Endothelial cell of umbilical vein (primary cell): ENCODE measurements at regions not wholly inside any gene's neighbourhood (a gene's known extent, or its start where the extent isn't known, plus 50 kb on each side); places are given as distances from the start of the nearest gene placed in this dataset.

Experiments used
- BruUV-seq: library from RNA; stranded (reverse); fragments of 400-500 nt; replicated peaks from 2 replicates; lab custom pipeline; 2021; lab: Mats Ljungman, UMichigan
- CTCF ChIA-PET: fragments of 300-600, 350-600 bp; sonication (Branson Sonifier 250); formaldehyde crosslinking; loops from one replicate; lab custom pipeline; 2021; ENCODE audit warnings: antibody characterized with exemption, inconsistent platforms; lab: Charles Lee
- POLR2A ChIA-PET: fragments of 300-600, 350-600 bp; sonication (Branson Sonifier 250); formaldehyde crosslinking; loops from one replicate; lab custom pipeline; 2021; ENCODE audit warnings: antibody characterized with exemption, inconsistent platforms; lab: Charles Lee
- DNase-seq: peaks from one replicate; pipeline ENCODE4 v3.0.0-alpha.2; 2011; ENCODE audit warnings: low read depth, low spot score
- FAIRE-seq: peaks from 2 replicates; lab custom pipeline; 2011; peaks lifted over from hg19 to GRCh38; lab: Jason Lieb, UNC
- H2AFZ ChIP-seq: 2 replicates; pipeline ENCODE4 v1.6.0; 2012; ENCODE audit warnings: low read depth, low read length, control low read depth, inconsistent platforms
- H3K27ac ChIP-seq: 2 replicates; pipeline ENCODE4 v1.5.1; 2011; ENCODE audit warnings: low read depth, mild to moderate bottlenecking, control low read depth, low read length, moderate library complexity; ENCODE audit not compliant: insufficient read depth
- H3K27me3 ChIP-seq, 2 experiments: 2 replicates each; pipeline versions ENCODE4 v1.6.0 to v1.6.1; 2011; ENCODE audit warnings: low read length in 2 of 2, mixed read lengths in 1 of 2; ENCODE audit not compliant: control insufficient read depth in 2 of 2, insufficient read depth in 2 of 2
- H3K36me3 ChIP-seq, 2 experiments: 2 replicates in 1 of 2; 3 replicates in 1 of 2; pipeline ENCODE4 v1.5.1; 2011; ENCODE audit warnings: low read length in 2 of 2, mild to moderate bottlenecking in 1 of 2, moderate library complexity in 1 of 2; ENCODE audit not compliant: control insufficient read depth in 2 of 2, insufficient read depth in 2 of 2; ENCODE audit errors: extremely low read depth in 1 of 2
- H3K4me1 ChIP-seq: 3 replicates; pipeline ENCODE4 v1.5.1; 2011; ENCODE audit warnings: mild to moderate bottlenecking, low read length; ENCODE audit not compliant: control insufficient read depth, insufficient read depth; ENCODE audit errors: extremely low read depth
- H3K4me2 ChIP-seq: 2 replicates; pipeline ENCODE4 v1.6.1; 2011; ENCODE audit warnings: low read length, control low read depth, mixed read lengths; ENCODE audit not compliant: insufficient read depth
- H3K4me3 ChIP-seq, 3 experiments: fragments of 200-600 bp in 1 of 3; sonication (generic), shearing (Covaris generic) in 1 of 3; replicated peaks in 1 of 3; 2 replicates each; pipeline ENCODE4 v1.5.1; 2011 to 2016; ENCODE audit warnings: control low read depth in 3 of 3, low read length in 3 of 3, mild to moderate bottlenecking in 2 of 3, inconsistent platforms in 1 of 3, low read depth in 1 of 3, moderate library complexity in 1 of 3; ENCODE audit not compliant: insufficient read depth in 1 of 3
- H3K79me2 ChIP-seq: 2 replicates; pipeline ENCODE4 v1.6.0; 2012; ENCODE audit warnings: low read length, inconsistent platforms; ENCODE audit not compliant: control insufficient read depth, insufficient read depth
- H3K9ac ChIP-seq: replicated peaks from 2 replicates; pipeline ENCODE3; 2011; ENCODE audit warnings: low read length, control low read depth; ENCODE audit not compliant: insufficient read depth; ENCODE audit errors: extremely low read depth
- H3K9me1 ChIP-seq: replicated peaks from 3 replicates; pipeline ENCODE4 v1.6.0; 2011; ENCODE audit warnings: mild to moderate bottlenecking, low read length; ENCODE audit not compliant: control insufficient read depth, insufficient read depth; ENCODE audit errors: extremely low read depth
- H3K9me3 ChIP-seq: replicated peaks from 2 replicates; pipeline ENCODE4 v1.5.1; 2012; ENCODE audit warnings: low read length, inconsistent platforms; ENCODE audit not compliant: control insufficient read depth, insufficient read depth
- H4K20me1 ChIP-seq: replicated peaks from 2 replicates; pipeline ENCODE3; 2011; ENCODE audit warnings: mild to moderate bottlenecking, low read length; ENCODE audit not compliant: control insufficient read depth, insufficient read depth; ENCODE audit errors: extremely low read depth
- EZH2 ChIP-seq: IDR thresholded peaks from 2 replicates; pipeline ENCODE4 v1.6.1; 2012; ENCODE audit warnings: borderline replicate concordance, low read depth, mild to moderate bottlenecking, moderate library complexity, low read length, inconsistent platforms; ENCODE audit not compliant: severe bottlenecking
- FOS ChIP-seq: IDR thresholded peaks from 2 replicates; pipeline ENCODE4 v1.6.1; 2011; ENCODE audit warnings: mild to moderate bottlenecking, low read length, moderate library complexity, borderline replicate concordance; ENCODE audit not compliant: insufficient read depth
- GATA2 ChIP-seq: IDR thresholded peaks from 2 replicates; pipeline ENCODE4 v1.7.0; 2011; ENCODE audit warnings: low read depth, mild to moderate bottlenecking, moderate library complexity, mixed read lengths, low read length; ENCODE audit not compliant: insufficient read length, insufficient read depth
- MAX ChIP-seq: IDR thresholded peaks from 2 replicates; pipeline ENCODE4 v1.6.1; 2011; ENCODE audit not compliant: insufficient read depth, insufficient read length
- POLR2A ChIP-seq: IDR thresholded peaks from 2 replicates; pipeline ENCODE4 v1.6.1; 2012; ENCODE audit warnings: low read depth, mild to moderate bottlenecking, control low read depth, low read length
- POLR2AphosphoS5 ChIP-seq: IDR thresholded peaks from 2 replicates; pipeline ENCODE4 v1.6.1; 2012; ENCODE audit warnings: low read depth, mild to moderate bottlenecking, control low read depth, low read length, moderate library complexity; ENCODE audit not compliant: insufficient read depth
- dilution Hi-C: fragments of 300-500 bp; cut with MboI; formaldehyde crosslinking; loops from one replicate; pipeline ENCODE4 v1.15.0; 2019; ENCODE audit warnings: low sequenced_read_pairs; ENCODE audit not compliant: extremely low pct_ligation_motif_present
- intact Hi-C: fragments of 100-400 bp; cut with micrococcal nuclease; formaldehyde crosslinking; loops from one replicate; pipeline ENCODE4 v1.10.0; 2022
- TF ChIP-seq, protein P1 (sequence below), 2 donors: IDR thresholded peaks; 1 replicate in 1 of 2; 2 replicates in 1 of 2; pipeline ENCODE4 v1.5.1; 2011; ENCODE audit warnings: low read length in 2 of 2, mild to moderate bottlenecking in 2 of 2, moderate library complexity in 2 of 2, control low read depth in 1 of 2, inconsistent platforms in 1 of 2, low read depth in 1 of 2; ENCODE audit not compliant: insufficient read depth in 1 of 2; ENCODE audit errors: extremely low read depth in 1 of 2

- H3K4me3 ChIP-seq = no peak overlapping the region
- H3K4me1 ChIP-seq = no peaks in the 10 kb centered on the region
- POLR2A ChIA-PET = no interaction called here
- no peaks in the 10 kb centered on the region for H3K36me3 ChIP-seq
- no peaks in the 10 kb centered on the region for H4K20me1 ChIP-seq
- dilution Hi-C loops = no loop called here
- no peaks in the 10 kb centered on the region for H3K9me1 ChIP-seq
- H3K79me2 ChIP-seq = no peaks in the 10 kb centered on the region
- FAIRE-seq (no peak), DNase-seq (no peak)
- no peak overlapping the region for H3K4me2 ChIP-seq
- H3K27ac ChIP-seq = no peak overlapping the region
- CTCF ChIA-PET = interaction anchor here (1.1 kb wide), 1 partner anchor 10 kb away, joined by 3 read pairs; no protein-coding TSS in a partner anchor
- TF ChIP-seq EZH2 (no peak), POLR2AphosphoS5 (no peak), MAX (no peak), FOS (no peak), POLR2A (no peak)
- intact Hi-C loops = no loop called here
- no peak overlapping the region for H2AFZ ChIP-seq
- no peak overlapping the region for H3K9ac ChIP-seq
- no peaks in the 10 kb centered on the region for H3K9me3 ChIP-seq
- no TSS peak for BruUV-seq
- peaks cover 7 to 18% of the 10 kb centered on the region in 2 experiments for H3K27me3 ChIP-seq
These were observed 114.1 kb downstream of the FAR1 start for GRCh38 chr11:13782390-13783075.

- TF ChIP-seq POLR2A (no peak), GATA2 (no peak), EZH2 (no peak), FOS (no peak), MAX (no peak)
- TF ChIP-seq, protein P1, sequence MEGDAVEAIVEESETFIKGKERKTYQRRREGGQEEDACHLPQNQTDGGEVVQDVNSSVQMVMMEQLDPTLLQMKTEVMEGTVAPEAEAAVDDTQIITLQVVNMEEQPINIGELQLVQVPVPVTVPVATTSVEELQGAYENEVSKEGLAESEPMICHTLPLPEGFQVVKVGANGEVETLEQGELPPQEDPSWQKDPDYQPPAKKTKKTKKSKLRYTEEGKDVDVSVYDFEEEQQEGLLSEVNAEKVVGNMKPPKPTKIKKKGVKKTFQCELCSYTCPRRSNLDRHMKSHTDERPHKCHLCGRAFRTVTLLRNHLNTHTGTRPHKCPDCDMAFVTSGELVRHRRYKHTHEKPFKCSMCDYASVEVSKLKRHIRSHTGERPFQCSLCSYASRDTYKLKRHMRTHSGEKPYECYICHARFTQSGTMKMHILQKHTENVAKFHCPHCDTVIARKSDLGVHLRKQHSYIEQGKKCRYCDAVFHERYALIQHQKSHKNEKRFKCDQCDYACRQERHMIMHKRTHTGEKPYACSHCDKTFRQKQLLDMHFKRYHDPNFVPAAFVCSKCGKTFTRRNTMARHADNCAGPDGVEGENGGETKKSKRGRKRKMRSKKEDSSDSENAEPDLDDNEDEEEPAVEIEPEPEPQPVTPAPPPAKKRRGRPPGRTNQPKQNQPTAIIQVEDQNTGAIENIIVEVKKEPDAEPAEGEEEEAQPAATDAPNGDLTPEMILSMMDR (IDR thresholded peaks at IDR 0.05; ENCODE audit: extremely low read depth in 1 of 2, insufficient read depth in 1 of 2, low read depth in 1 of 2, low read length in 2 of 2) = no peak
- H3K4me2 ChIP-seq = no peak overlapping the region
- H2AFZ ChIP-seq = no peak overlapping the region
- H3K9ac ChIP-seq = no peak overlapping the region
- FAIRE-seq = no peak
- no peaks in the 10 kb centered on the region for H3K4me1 ChIP-seq
- no TSS peak for BruUV-seq
- ChIA-PET POLR2A (no interaction called here), CTCF (no interaction called here)
- intact Hi-C loops = no loop called here
- no peaks in the 10 kb centered on the region for H3K9me1 ChIP-seq
- no peaks in the 10 kb centered on the region for H3K9me3 ChIP-seq
- no peak overlapping the region for H3K27ac ChIP-seq
- H3K27me3 ChIP-seq = peaks cover 2 to 4% of the 10 kb centered on the region in 2 experiments
- dilution Hi-C loops = no loop called here
- DNase-seq = no peak
- H3K4me3 ChIP-seq = no peak overlapping the region
- H4K20me1 ChIP-seq = no peaks in the 10 kb centered on the region
- H3K79me2 ChIP-seq = no peaks in the 10 kb centered on the region
- H3K36me3 ChIP-seq = no peaks in the 10 kb centered on the region
These were observed 116.0 kb downstream of the FAR1 start for GRCh38 chr11:13784441-13784840.
